Gastroesophageal sphincter (tissue), 4 donors: ENCODE measurements at regions not wholly inside any gene's neighbourhood (a gene's known extent, or its start where the extent isn't known, plus 50 kb on each side); places are given as distances from the start of the nearest gene placed in this dataset.

Source experiments
- ATAC-seq: fragments of 150-250 bp; one replicate; pipeline ENCODE4 v1.9.1; 2016; ENCODE audit warnings: mild to moderate bottlenecking, moderate library complexity
- H3K27ac ChIP-seq, 4 donors: fragments of 200-600 bp; sonication (generic) in 3 of 4; 1 replicate in 3 of 4; 2 replicates in 1 of 4; pipeline ENCODE4 v1.5.1; 2016 to 2019
- H3K27me3 ChIP-seq: fragments of 200-600 bp; sonication (generic); one replicate; pipeline ENCODE4 v1.5.1; 2019
- H3K36me3 ChIP-seq, 2 donors: fragments of 200-600 bp; sonication (generic); one replicate each; pipeline ENCODE4 v1.5.1; 2019; ENCODE audit warnings: control low read depth in 1 of 2
- H3K4me1 ChIP-seq, 3 donors: fragments of 200-600 bp; sonication (generic); 1 replicate in 2 of 3; 2 replicates in 1 of 3; pipeline ENCODE4 v1.5.1; 2016 to 2019; ENCODE audit warnings: control low read depth in 2 of 3
- H3K4me3 ChIP-seq, 2 donors: fragments of 200-600 bp; sonication (generic); one replicate each; pipeline ENCODE4 v1.5.1; 2019; ENCODE audit warnings: mild to moderate bottlenecking in 1 of 2, moderate library complexity in 1 of 2
- H3K9me3 ChIP-seq, 3 donors: fragments of 200-600 bp; sonication (generic); one replicate each; pipeline ENCODE4 v1.5.1; 2017 to 2019; ENCODE audit warnings: control low read depth in 2 of 3
- CTCF ChIP-seq, 4 experiments: fragments of 200-600 bp in 2 of 4; fragments of 450-650 bp in 2 of 4; sonication (generic) in 1 of 4; IDR thresholded peaks; one replicate each; pipeline ENCODE4 v1.5.1; 2017 to 2019; ENCODE audit warnings: antibody characterized with exemption in 4 of 4, mild to moderate bottlenecking in 2 of 4, moderate library complexity in 2 of 4
- EP300 ChIP-seq: sonication (generic); formaldehyde crosslinking; IDR thresholded peaks from one replicate; pipeline ENCODE4 v1.6.1; 2017; ENCODE audit warnings: antibody characterized with exemption, mild to moderate bottlenecking
- POLR2A ChIP-seq, 2 donors: fragments of 450-650 bp; IDR thresholded peaks; one replicate each; pipeline ENCODE4 v1.6.1; 2017; ENCODE audit warnings: antibody characterized with exemption in 2 of 2, mild to moderate bottlenecking in 2 of 2, moderate library complexity in 1 of 2
- POLR2AphosphoS5 ChIP-seq: sonication (generic); formaldehyde crosslinking; IDR thresholded peaks from one replicate; pipeline ENCODE4 v1.6.1; 2017; ENCODE audit warnings: antibody characterized with exemption
- WGBS, 2 donors: methylation state at CpG; one replicate each; pipeline ENCODE4 v1.1.5; 2018; ENCODE audit warnings: low coverage in 1 of 2; 5-methylcytosine and 5-hydroxymethylcytosine counted together

- 80 to 86% methylated on average over 3 of the region's 3 CpGs for WGBS, 2 donors
- no peak for ATAC-seq
- H3K36me3 ChIP-seq: no peaks in the 10 kb centered on the region
- H3K9me3 ChIP-seq: no peaks in the 10 kb centered on the region
- no peaks in the 10 kb centered on the region for H3K4me1 ChIP-seq
- no peak overlapping the region for H3K27ac ChIP-seq
- H3K27me3 ChIP-seq: no peaks in the 10 kb centered on the region
- TF ChIP-seq POLR2A (IDR thresholded peaks at IDR 0.05) (no peak), EP300 (no peak), POLR2AphosphoS5 (no peak), CTCF (IDR thresholded peaks at IDR 0.05) (no peak)
- no peak overlapping the region for H3K4me3 ChIP-seq
Observed at GRCh38 chr5:167147879-167148278, 1143.6 kb upstream of the WWC1 start.

GRCh38 chr5:167150661-167151060, 1140.8 kb upstream of the WWC1 start:
- Histone ChIP-seq H3K27ac (no peak overlapping the region), H3K4me1 (no peaks in the 10 kb centered on the region), H3K9me3 (no peaks in the 10 kb centered on the region), H3K36me3 (no peaks in the 10 kb centered on the region), H3K4me3 (no peak overlapping the region), H3K27me3 (no peaks in the 10 kb centered on the region)
- TF ChIP-seq POLR2AphosphoS5 (no peak), POLR2A (IDR thresholded peaks at IDR 0.05) (no peak), CTCF (IDR thresholded peaks at IDR 0.05) (no peak), EP300 (no peak)
- no peak for ATAC-seq

- H3K4me3 ChIP-seq: no peak overlapping the region
- no peaks in the 10 kb centered on the region for H3K27me3 ChIP-seq
- no peaks in the 10 kb centered on the region for H3K36me3 ChIP-seq
- H3K9me3 ChIP-seq: no peaks in the 10 kb centered on the region
- no peak for TF ChIP-seq EP300
- TF ChIP-seq CTCF (IDR thresholded peaks at IDR 0.05): no peak
- WGBS, 2 donors: 84 to 93% methylated on average over 3 of the region's 3 CpGs
- H3K27ac ChIP-seq: no peak overlapping the region
- H3K4me1 ChIP-seq: no peaks in the 10 kb centered on the region
- no peak for ATAC-seq
Observed at GRCh38 chr5:167152561-167152960, 1138.9 kb upstream of the WWC1 start.

- H3K4me1 ChIP-seq: no peaks in the 10 kb centered on the region
- H3K27ac ChIP-seq: no peak overlapping the region
- H3K4me3 ChIP-seq: no peak overlapping the region
- no peaks in the 10 kb centered on the region for H3K27me3 ChIP-seq
- no peaks in the 10 kb centered on the region for H3K9me3 ChIP-seq
- ATAC-seq: no peak
- TF ChIP-seq EP300 (no peak), POLR2AphosphoS5 (no peak), CTCF (IDR thresholded peaks at IDR 0.05) (no peak), POLR2A (IDR thresholded peaks at IDR 0.05) (no peak)
- no peaks in the 10 kb centered on the region for H3K36me3 ChIP-seq
- 75 to 81% methylated on average over 15 to 17 of the region's 21 CpGs for WGBS, 2 donors
Observed at GRCh38 chr5:167155387-167156005, 1135.9 kb upstream of the WWC1 start.

GRCh38 chr5:167156446-167156845, 1135.0 kb upstream of the WWC1 start:
- TF ChIP-seq POLR2AphosphoS5 (no peak), EP300 (no peak), CTCF (IDR thresholded peaks at IDR 0.05) (no peak), POLR2A (IDR thresholded peaks at IDR 0.05) (no peak)
- Histone ChIP-seq H3K27me3 (no peaks in the 10 kb centered on the region), H3K36me3 (no peaks in the 10 kb centered on the region), H3K27ac (no peak overlapping the region), H3K9me3 (no peaks in the 10 kb centered on the region), H3K4me3 (no peak overlapping the region), H3K4me1 (no peaks in the 10 kb centered on the region)
- WGBS, 2 donors: 83 to 98% methylated on average over 2 to 3 of the region's 6 CpGs
- no peak for ATAC-seq
